RWPE1 (cell line): ENCODE measurements at regions not wholly inside any gene's neighbourhood (a gene's known extent, or its start where the extent isn't known, plus 50 kb on each side); places are given as distances from the start of the nearest gene placed in this dataset.
A peak's percentile ranks its signal among the peaks of the same experiment; 100 is the strongest.
"Not testable (repeated sequence)": the region's sequence is repeated elsewhere in the genome, so short reads cannot be mapped to it uniquely, and the experiment has no call there.

Experiments used
- CTCF ChIA-PET: fragments of 350-600 bp; sonication (Branson Sonifier 250); formaldehyde crosslinking; extraction: SDS; loops from one replicate; lab custom pipeline; 2021; lab: Yijun Ruan, JAX
- POLR2A ChIA-PET: fragments of 400-600 bp; formaldehyde crosslinking; extraction: SDS; loops from one replicate; lab custom pipeline; 2020; ENCODE audit warnings: antibody characterized with exemption; ENCODE audit not compliant: low non-redundant PET; lab: Yijun Ruan, JAX
- DNase-seq: peaks from one replicate; pipeline ENCODE4 v3.0.0; 2012; ENCODE audit warnings: low spot score
- H3K27ac ChIP-seq: fragments of 450-650 bp; 2 replicates; pipeline ENCODE4 v1.5.1; 2017
- TF ChIP-seq, protein P1 (sequence below): fragments of 450-650 bp; conservative IDR thresholded peaks from 2 replicates; pipeline ENCODE4 v1.5.1; 2017; ENCODE audit warnings: low read depth, mild to moderate bottlenecking

- H3K27ac ChIP-seq, result no peak overlapping the region
- ChIA-PET POLR2A (no interaction called here), CTCF (no interaction called here)
- DNase-seq, result no peak
- TF ChIP-seq, protein P1, sequence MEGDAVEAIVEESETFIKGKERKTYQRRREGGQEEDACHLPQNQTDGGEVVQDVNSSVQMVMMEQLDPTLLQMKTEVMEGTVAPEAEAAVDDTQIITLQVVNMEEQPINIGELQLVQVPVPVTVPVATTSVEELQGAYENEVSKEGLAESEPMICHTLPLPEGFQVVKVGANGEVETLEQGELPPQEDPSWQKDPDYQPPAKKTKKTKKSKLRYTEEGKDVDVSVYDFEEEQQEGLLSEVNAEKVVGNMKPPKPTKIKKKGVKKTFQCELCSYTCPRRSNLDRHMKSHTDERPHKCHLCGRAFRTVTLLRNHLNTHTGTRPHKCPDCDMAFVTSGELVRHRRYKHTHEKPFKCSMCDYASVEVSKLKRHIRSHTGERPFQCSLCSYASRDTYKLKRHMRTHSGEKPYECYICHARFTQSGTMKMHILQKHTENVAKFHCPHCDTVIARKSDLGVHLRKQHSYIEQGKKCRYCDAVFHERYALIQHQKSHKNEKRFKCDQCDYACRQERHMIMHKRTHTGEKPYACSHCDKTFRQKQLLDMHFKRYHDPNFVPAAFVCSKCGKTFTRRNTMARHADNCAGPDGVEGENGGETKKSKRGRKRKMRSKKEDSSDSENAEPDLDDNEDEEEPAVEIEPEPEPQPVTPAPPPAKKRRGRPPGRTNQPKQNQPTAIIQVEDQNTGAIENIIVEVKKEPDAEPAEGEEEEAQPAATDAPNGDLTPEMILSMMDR, result no peak
These were observed 88.4 kb upstream of the ATF7IP2 start for GRCh38 chr16:10297341-10298006.

DNA sequence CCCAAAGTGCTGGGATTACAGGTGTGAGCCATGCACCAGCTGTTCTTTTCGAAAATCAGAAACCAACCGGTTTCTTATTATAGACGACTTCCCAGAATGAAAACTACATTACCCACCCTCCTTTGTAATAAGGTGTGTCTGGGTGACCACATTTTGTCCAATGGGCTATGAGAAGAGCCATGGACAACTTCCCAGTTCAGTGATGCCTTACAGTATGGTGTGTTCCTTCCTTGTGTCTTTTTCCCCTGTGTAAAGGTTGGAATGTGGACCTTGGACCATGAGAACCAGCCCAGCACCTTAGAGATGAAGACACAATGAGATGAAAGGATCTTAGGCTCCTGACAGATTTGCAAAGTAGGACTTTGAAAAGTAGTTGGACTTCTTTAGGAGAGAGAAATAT lies 85.0 kb upstream of the ATF7IP2 start:
- H3K27ac ChIP-seq, result no peak overlapping the region
- TF ChIP-seq, protein P1, result no peak
- POLR2A ChIA-PET, result no interaction called here
- no peak for DNase-seq
- CTCF ChIA-PET, result no interaction called here

- H3K27ac ChIP-seq, CTCF ChIA-PET, POLR2A ChIA-PET, DNase-seq: not testable (repeated sequence)
These were observed 84.3 kb upstream of the ATF7IP2 start for GRCh38 chr16:10301547-10301946.

DNA sequence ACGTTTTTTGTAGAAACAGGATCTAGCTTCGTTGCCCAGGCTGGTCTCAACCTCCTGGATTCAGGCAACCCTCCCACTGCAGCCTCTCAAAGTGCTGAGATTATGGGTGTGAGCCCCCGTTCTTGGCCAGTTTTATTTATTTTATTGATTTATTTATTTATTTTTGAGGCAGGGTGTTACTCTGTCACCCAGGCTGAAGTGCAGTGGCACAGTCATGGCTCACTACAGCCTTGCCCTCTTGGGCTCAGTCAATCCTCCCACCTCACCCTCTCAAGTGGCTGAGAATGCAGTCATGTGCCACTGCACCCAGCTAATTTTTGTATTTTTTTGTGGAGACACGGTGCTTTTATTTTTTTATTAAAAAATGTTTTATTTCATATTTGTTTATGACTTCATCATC lies 79.9 kb upstream of the ATF7IP2 start:
- H3K27ac ChIP-seq, result no peak overlapping the region
- CTCF ChIA-PET, result interaction anchor here (0.6 kb wide), 1 partner anchor 46 kb away, joined by 6 read pairs; no protein-coding TSS in a partner anchor
- TF ChIP-seq, protein P1, result no peak
- no peak for DNase-seq
- POLR2A ChIA-PET, result no interaction called here

DNA sequence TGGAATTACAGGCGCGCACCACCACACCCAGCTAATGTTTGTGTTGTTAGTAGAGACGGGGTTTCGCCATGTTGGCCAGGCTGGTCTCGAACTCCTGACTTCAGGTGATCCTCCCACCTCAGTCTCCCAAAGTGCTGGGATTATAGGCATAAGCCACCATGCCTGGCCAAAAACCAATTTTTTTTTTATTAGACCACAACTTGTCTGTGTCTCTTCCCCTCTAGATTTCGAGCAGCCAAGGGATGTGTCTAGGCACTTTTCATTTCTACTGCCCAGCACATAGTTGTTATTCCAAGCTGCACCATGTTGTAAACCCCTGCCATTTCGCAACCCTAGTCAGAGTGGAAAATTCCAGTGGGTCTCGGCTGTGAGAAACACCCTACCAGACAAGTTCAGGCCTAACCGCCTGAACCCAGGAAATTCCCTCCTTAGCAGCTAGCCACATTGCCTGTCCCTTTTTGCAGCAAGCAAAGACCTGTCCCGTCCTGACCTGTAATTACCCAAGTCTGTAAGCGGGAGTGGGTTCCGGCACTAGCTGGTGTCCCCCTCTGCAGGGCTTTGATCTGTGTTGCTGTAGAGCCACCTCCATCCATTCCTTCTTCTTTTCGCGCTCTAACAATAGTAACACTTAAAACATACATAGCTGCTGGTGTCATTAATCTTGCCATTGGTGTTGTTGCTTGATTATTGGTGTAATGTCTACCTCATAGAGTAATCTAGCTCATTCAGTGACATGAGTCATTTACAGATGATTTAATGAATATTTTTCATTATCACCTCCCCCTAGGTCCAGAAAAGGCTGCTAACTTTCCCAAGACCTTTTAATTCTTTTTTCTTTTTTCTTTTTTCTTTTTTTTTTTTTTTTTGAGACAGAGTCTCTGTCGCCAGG lies 77.3 kb upstream of the ATF7IP2 start:
- peak; percentile 84 for DNase-seq
- TF ChIP-seq, protein P1, result no peak
- H3K27ac ChIP-seq, result peak overlapping the region; percentile 96
- CTCF ChIA-PET, result interaction anchor here (0.7 to 1.1 kb wide), 3 partner anchors 27 to 1677 kb away, joined by 3 read pairs; no protein-coding TSS in a partner anchor
- POLR2A ChIA-PET, result no interaction called here

DNA sequence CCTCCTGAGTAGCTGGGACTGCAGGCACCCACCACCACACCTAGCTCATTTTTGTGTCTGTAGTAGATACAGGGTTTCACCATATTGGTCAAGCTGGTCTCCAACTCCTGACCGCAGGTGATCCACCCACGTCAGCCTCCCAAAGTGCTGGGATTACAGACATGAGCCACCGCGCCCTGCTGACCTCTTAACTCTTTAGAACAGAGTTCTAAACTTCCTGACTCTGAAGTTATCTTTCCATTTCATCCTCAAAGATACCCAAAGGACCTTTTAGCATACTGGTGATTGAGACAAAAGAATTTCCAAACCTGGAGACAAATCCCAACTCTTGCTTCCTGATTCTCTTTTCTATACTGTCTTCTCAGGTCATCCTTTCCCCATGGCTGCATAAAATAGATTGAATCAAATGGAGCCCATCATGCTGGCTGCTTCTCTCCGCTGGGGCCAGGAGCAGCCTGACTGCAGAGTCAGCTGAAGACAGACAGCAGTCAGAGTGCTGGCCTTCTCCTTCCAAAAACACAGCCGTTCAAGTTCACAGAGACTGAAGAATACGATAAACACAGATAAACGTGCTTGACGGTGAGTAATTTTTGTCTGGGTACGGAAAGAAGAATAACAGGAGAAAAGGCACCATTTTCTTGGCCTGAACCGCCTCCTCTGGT lies 76.5 kb upstream of the ATF7IP2 start:
- peak overlapping the region; percentile 96 for H3K27ac ChIP-seq
- TF ChIP-seq, protein P1, result no peak
- CTCF ChIA-PET, result interaction anchor here (0.7 to 1.1 kb wide), 4 partner anchors 13 to 200 kb away, joined by 3 to 7 read pairs (median 4); no protein-coding TSS in a partner anchor
- DNase-seq, result no peak
- POLR2A ChIA-PET, result no interaction called here
